ENCODE measurements at regions not wholly inside any gene's neighbourhood (a gene's known extent, or its start where the extent isn't known, plus 50 kb on each side); places are given as distances from the start of the nearest gene placed in this dataset.

GRCh38 chr2:12817870-12818269 is 101.1 kb downstream of the TRIB2 start:
- Histone ChIP-seq H3K4me1 (peaks cover 0 to 11% (median 5%) of the 10 kb centered on the region in 4 donors), H3K9me3 (no peaks in the 10 kb centered on the region), H3K4me3 (no peak overlapping the region), H3K36me3 (no peaks in the 10 kb centered on the region), H3K27ac (peak overlapping the region in 3 of 4 donors; percentile 22 to 75 (median 60)), H3K27me3 (no peaks in the 10 kb centered on the region)
- DNase-seq: no peak
- in situ Hi-C loops (cut with MboI; ENCODE audit: low pct_ligation_motif_present in 1 of 4, low pct_unique_long_range_greater_than_20kb in 1 of 4, low sequenced_read_pairs in 3 of 4) (no loop called here), intact Hi-C loops (cut with DNase I; ENCODE audit: low total_unique reads) (no loop called here)
- 60 to 66% methylated on average over 1 to 3 of the region's 3 CpGs for WGBS, 2 donors (ENCODE audit: low coverage in 1 of 2)
- TF ChIP-seq POLR2A (IDR thresholded peaks at IDR 0.05): no peak
- TF ChIP-seq CTCF (IDR thresholded peaks at IDR 0.05): no peak
- no peak for TF ChIP-seq EP300 (IDR thresholded peaks at IDR 0.05; ENCODE audit: low read depth)
- TF ChIP-seq POLR2AphosphoS5 (IDR thresholded peaks at IDR 0.05): no peak

GRCh38 chr2:12818416-12819102 is 101.8 kb downstream of the TRIB2 start:
- TF ChIP-seq EP300 (IDR thresholded peaks at IDR 0.05; ENCODE audit: low read depth): no peak
- in situ Hi-C loops (cut with MboI; ENCODE audit: low pct_ligation_motif_present in 1 of 4, low pct_unique_long_range_greater_than_20kb in 1 of 4, low sequenced_read_pairs in 3 of 4): no loop called here
- intact Hi-C loops (cut with DNase I; ENCODE audit: low total_unique reads): no loop called here

GRCh38 chr2:12819103-12819475 is 102.4 kb downstream of the TRIB2 start:
- H3K27ac ChIP-seq: peak overlapping the region; percentile 22 to 75 (median 62)
- in situ Hi-C loops (cut with MboI; ENCODE audit: low pct_ligation_motif_present in 1 of 4, low pct_unique_long_range_greater_than_20kb in 1 of 4, low sequenced_read_pairs in 3 of 4) (no loop called here), intact Hi-C loops (cut with DNase I; ENCODE audit: low total_unique reads) (no loop called here)
- no peak overlapping the region for H3K4me3 ChIP-seq
- 17 to 37% methylated on average over 1 to 3 of the region's 3 CpGs for WGBS, 2 donors (ENCODE audit: low coverage in 1 of 2)
- peak; percentile 50 for DNase-seq
- H3K4me1 ChIP-seq: peaks cover 0 to 11% (median 5%) of the 10 kb centered on the region in 4 donors
- no peaks in the 10 kb centered on the region for H3K27me3 ChIP-seq
- H3K36me3 ChIP-seq: no peaks in the 10 kb centered on the region
- no peaks in the 10 kb centered on the region for H3K9me3 ChIP-seq
- TF ChIP-seq POLR2A (IDR thresholded peaks at IDR 0.05): no peak
- no peak for TF ChIP-seq CTCF (IDR thresholded peaks at IDR 0.05)
- TF ChIP-seq POLR2AphosphoS5 (IDR thresholded peaks at IDR 0.05): peak; percentile 57 to 88 (median 82)
- peak; percentile 19 for TF ChIP-seq EP300 (IDR thresholded peaks at IDR 0.05; ENCODE audit: low read depth)

More at GRCh38 chr2:12818416-12819102, 101.8 kb downstream of the TRIB2 start:
- H3K4me1 ChIP-seq: peaks cover 0 to 11% (median 5%) of the 10 kb centered on the region in 4 donors
- no peaks in the 10 kb centered on the region for H3K27me3 ChIP-seq
- H3K9me3 ChIP-seq: no peaks in the 10 kb centered on the region
- no peaks in the 10 kb centered on the region for H3K36me3 ChIP-seq
- peak overlapping the region; percentile 22 to 75 (median 62) for H3K27ac ChIP-seq
- H3K4me3 ChIP-seq: no peak overlapping the region
- WGBS, 2 donors (ENCODE audit: low coverage in 1 of 2): 78 to 80% methylated on average over 11 of the region's 11 CpGs
- DNase-seq: no peak

DNA sequence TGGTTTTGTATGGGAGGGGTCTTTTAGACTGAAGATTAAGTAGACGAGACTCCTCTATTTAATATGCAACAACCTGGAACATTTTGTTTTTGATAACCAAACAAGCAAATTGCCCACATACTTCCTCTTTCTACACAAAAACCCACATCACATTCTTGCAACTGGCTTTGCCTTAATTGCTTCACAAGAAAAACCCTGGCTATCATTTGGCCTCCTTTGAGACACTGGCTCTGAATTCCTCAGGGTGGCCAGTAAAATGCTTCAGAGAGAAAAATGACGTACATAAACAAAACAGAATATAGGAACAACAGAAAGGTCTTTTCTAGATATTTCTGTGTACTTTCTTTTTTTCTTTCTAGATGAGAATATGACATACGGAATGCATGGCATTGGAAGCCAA is 103.0 kb downstream of the TRIB2 start:
- H3K27me3 ChIP-seq: no peaks in the 10 kb centered on the region
- H3K27ac ChIP-seq: peak overlapping the region; percentile 22 to 75 (median 62)
- no peak for TF ChIP-seq CTCF (IDR thresholded peaks at IDR 0.05)
- TF ChIP-seq EP300 (IDR thresholded peaks at IDR 0.05; ENCODE audit: low read depth): no peak
- no peak for TF ChIP-seq POLR2AphosphoS5 (IDR thresholded peaks at IDR 0.05)
- TF ChIP-seq POLR2A (IDR thresholded peaks at IDR 0.05): no peak
- no peak overlapping the region for H3K4me3 ChIP-seq
- 37 to 45% methylated on average over 3 of the region's 3 CpGs for WGBS, 2 donors (ENCODE audit: low coverage in 1 of 2)
- H3K36me3 ChIP-seq: no peaks in the 10 kb centered on the region
- in situ Hi-C loops (cut with MboI; ENCODE audit: low pct_ligation_motif_present in 1 of 4, low pct_unique_long_range_greater_than_20kb in 1 of 4, low sequenced_read_pairs in 3 of 4) (no loop called here), intact Hi-C loops (cut with DNase I; ENCODE audit: low total_unique reads) (loop anchor here (10.0 kb wide), 1 partner anchor 95 kb away; no protein-coding TSS in a partner anchor)
- peaks cover 0 to 11% (median 5%) of the 10 kb centered on the region in 4 donors for H3K4me1 ChIP-seq
- no peak for DNase-seq
- H3K9me3 ChIP-seq: no peaks in the 10 kb centered on the region
